ENCODE measurements at regions not wholly inside any gene's neighbourhood (a gene's known extent, or its start where the extent isn't known, plus 50 kb on each side); places are given as distances from the start of the nearest gene placed in this dataset.

DNA sequence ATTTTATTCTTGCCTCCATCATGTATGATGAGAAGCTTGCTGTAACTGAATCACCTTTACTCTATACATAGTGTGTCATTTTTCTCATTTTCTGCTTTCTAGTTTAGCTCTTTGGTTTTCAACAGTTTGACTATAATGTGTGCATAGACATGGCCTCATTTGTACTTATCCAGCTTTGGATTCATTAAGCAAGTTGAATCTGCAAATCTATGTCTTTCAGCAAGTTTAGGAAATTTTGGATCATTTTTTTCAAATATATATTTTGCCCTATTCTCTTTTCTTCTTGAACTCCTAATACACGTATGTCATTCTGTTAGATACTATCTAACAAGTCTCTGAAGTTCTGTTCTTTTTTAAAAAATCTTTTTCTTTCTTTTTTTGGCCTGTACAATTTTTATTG is 57.8 kb downstream of the PRLHR start:
- DNase-seq (ENCODE audit: low read depth): no peak

DNA sequence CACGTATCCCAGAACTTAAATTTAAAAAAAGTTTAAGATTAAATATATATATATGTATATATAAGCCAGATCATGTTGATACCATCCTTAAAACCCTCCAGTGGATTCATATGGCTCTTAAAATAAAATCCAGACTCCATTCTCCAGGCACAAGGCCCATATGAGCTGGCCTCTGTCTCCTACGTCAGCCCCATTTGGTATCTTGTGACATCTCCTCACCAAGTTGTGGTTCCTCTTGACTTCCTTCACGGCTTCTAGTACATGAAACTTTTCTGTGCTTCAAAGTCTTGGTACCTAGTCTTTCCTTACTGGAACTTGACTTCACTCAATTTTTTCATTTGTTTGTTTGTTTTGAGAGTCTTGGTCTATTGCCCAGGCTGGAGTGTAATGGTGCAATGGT is 61.3 kb downstream of the PRLHR start:
- no peak for DNase-seq (ENCODE audit: low read depth)

DNA sequence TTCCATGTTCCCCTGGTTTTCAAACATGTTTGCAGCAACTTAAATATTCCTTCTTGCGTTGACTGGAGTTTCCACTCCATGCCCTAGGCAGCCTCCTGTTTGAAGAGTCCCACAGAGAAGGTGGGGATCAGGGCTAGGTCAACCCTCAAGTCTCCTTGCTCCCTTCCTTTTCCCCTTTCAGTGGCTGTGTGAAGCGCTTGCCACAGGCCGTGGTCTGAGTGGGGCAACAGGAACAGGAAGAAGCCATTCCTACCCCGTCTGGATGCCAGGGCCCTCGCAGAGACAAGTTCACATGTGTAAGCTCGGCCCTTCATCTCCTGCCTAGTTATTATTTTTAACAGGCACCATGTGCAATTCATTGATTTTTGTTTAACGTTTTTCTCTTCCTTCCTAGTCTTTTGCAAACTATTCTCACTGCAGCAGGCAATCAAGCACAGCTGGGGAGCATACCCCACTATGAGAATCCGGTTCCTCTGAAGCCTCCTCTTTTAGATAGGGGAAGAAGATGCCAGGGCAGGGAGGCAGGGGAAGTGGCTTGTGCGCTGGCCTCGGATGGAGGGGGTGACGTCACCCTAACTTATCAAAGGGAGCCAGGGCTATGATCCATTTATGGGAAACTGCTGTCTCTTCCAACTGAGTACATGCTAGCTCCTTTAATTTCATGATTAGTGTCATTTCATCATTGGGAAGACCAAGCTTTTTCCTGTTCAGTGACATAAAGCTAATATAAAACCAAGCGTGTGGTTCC is 64.2 kb downstream of the PRLHR start:
- no peak for DNase-seq (ENCODE audit: low read depth)

DNA sequence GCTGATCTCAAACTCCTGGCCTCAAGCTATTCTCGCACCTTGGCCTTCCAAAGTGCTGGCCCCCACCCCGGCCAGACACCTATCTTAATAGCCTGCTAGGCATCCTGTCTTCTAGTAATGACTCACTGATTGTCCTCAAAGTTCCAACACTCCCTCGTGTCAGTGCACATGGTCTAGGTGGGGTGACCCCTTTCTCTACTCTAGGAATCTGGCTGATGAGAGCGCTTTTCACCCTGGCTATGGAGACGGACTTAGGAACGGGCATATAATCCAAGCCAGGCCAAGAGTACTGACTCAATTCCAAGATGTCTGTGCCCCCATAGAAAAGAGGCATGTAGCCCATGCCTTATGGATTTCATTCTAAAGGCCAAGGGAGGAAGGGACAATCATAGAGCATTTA is 67.0 kb downstream of the PRLHR start:
- no peak for DNase-seq (ENCODE audit: low read depth)

DNA sequence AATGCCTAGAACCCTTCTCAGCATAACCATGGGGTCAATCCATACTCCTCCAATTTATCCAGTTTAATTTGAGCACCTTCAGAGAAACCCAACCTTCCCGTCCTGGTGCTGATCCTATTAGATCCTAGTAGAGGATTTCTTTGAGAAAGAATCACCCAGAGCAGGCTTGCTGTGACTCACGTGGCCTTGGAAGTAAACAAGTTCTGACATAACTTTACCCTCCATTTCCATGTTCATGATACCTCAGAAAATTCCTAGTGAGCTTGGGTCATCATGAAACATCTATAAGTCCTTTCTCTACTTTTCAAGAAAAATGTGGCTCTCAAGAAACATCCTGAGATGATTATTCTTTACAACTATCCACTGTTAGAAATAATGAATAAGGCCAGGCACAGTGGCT is 71.7 kb downstream of the PRLHR start:
- DNase-seq (ENCODE audit: low read depth): no peak

DNA sequence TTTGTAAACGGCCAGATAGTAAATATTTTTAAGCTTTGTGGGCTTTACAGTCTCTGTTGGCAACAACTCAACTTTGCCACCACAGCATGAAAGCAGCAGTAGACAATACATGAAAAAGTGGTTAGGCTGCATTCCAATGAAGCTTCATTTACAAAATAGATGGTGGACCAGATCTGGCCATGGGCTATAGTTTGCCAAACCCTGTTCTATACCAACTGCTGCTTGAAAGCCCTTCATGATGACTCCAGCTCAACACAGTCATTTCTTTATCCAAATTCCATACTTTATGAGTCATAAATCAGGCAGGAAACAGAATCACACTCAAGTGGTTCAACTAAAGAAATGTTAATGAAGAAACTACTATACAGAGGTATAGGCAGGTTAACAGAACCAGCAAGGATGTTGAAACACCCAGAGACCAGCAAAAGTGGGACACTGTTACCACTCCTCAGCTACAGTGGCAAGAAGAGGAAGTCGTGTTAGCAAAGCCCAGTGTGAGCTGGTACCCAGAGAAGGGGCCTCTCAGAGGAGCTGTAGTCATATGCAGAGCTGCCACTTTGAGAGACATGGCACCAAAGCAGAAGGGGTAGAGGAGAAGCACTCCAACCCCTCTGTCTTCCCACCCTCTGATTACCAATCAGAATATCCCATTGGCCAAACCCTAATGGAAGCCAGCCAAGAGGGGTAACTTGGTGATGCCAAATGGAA is 72.5 kb downstream of the PRLHR start:
- no peak for DNase-seq (ENCODE audit: low read depth)

DNA sequence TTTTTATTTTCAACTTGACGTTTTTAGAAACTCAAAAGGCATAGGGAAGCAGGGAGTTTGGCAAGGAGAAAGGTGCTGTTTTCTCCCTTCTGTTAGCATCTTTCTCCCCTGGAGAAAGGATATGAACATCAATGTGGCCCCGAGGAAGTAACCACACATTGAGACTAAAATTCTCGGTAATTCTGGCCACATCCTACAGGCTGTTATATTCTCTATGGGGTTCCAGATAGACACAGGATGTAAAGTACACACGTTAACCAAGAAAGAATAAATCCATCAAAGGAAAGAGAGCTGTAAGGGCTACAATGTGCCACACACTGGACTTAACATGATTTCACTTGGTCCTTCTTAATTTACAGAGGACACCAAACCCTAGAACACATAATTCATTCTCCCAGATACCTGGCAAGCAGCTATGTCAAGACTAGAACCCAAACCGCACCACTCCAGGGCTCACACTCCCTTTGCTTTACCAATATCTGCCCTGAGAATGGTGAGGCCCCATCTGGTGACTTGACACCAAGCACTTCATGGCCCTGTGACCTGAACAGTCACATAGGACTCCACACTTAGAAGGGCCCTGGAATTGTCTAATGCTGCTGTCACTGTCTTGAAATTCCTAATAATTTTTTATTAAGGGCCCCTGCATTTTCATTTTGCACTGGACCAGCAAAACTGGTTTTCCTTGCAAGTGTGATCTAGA is 73.9 kb downstream of the PRLHR start:
- DNase-seq (ENCODE audit: low read depth): no peak

DNA sequence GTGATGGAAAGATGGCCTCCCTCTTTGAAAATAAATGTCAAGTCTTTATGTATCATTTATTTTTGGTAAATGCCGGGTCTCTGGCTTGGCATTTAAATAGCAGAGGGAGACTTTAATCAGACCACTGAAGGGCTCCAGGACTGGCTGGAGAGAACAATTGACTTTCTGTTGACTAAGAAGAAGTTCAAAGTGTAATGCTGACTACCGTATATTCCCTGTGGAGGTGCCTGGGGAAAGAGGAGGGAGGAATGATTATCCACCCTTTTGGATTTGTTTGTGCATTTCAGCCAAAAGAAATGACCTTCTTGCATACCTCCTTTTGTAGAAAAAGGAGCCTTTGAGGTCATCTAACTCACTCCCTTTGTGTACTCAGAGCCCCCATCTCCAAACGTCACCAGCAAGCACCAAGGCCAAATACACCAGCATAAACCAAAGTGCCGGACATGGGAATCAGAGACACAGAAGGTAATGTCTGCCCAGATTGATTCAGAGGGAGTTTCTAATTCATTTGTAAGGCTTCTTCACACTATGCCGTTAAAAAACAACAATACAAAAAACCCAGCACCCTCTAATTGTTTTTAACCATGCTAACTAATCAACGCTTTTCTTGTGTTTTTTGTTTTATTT is 75.2 kb downstream of the PRLHR start:
- no peak for DNase-seq (ENCODE audit: low read depth)

DNA sequence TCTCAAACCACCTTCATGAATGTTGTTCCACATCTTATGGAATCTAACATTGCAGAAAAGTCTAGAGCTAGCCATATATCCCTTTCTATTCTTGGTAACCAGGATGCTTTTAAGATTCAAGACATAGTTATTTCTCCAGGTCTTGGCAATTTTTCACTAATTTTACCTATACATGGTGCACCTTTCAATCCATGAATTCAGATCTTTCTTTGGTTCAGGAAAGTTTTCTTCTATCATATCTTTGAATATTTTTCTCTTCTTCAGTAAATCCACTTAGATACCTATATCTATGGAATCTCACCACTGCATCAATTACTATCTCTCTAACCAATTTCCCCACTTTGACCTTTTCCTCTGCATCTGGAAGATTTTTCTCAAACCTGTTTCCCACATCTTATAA is 77.4 kb downstream of the PRLHR start:
- no peak for DNase-seq (ENCODE audit: low read depth)

DNA sequence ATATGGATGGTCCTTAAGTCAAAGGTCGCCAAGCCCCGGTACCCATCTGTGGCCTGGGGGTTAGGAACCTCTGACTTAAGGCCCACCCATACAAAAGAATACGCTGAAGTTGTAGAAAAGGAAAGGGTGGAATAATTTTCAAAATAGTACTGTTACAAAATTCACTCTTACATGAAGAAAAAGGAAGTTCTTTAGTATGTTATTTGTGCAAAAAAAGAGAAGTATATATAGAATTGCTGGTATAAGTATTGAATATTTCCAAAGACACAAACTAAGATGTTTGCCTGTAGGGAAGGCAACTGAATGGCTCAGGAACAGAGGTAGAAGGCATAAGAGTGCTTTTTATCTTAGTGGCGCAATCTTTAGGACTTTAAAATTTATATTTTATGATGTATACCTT is 78.7 kb downstream of the PRLHR start:
- DNase-seq (ENCODE audit: low read depth): no peak

DNA sequence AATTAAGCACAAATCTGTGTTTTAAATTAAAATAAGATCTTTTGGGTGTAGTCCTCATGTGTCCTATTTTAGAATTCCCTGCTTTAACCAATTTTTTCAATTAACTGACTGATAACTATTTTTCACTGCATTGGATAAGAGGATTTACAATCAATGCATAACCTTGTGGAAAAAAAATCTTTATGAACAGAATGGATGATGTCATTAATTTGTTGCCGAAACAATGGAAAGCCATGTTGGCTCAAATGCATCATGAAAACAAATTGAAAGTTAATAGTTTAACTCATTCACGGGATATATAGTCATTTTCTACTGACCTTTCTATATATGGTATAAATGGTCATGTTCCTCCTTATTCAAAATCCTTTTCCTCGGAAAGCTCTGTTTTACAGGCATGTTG is 82.3 kb downstream of the PRLHR start:
- DNase-seq (ENCODE audit: low read depth): no peak

DNA sequence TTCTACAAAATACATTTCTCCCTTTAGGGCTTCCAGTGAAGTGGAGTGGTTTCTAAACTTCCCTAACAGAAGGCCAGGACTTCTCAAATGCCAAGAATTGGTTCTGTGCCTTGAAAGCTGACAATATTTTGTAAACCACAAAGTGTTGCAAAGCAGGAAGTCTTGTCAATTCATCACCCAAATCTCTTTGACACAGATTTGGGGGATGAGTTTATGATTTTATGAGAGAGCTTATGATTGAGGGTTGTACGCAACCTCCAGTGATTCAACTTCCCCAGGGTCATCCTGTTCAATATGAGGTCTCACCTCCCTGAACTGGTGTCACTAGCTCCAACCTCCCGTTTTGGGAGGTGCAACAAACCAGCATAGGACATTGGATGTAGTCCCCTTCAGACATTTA is 83.7 kb downstream of the PRLHR start:
- no peak for DNase-seq (ENCODE audit: low read depth)

DNA sequence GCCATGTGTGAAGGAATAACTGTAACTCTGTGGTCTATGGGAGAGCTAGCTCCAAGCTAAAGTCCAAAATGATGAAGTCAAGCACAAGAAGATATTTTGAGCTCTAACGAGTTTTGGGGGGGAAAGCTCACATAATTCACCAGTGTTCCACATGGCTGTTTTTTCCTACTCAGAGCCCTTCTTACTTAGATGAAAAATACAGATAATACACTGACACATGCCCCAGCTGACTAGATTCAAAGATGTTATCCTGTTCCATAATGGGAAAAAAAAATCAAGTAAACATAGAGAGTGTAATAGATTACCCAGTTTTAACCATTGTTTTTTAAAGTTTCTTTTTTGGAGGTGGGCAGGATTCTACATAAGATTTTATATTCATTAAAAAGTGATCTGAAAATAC is 86.6 kb downstream of the PRLHR start:
- no peak for DNase-seq (ENCODE audit: low read depth)

DNA sequence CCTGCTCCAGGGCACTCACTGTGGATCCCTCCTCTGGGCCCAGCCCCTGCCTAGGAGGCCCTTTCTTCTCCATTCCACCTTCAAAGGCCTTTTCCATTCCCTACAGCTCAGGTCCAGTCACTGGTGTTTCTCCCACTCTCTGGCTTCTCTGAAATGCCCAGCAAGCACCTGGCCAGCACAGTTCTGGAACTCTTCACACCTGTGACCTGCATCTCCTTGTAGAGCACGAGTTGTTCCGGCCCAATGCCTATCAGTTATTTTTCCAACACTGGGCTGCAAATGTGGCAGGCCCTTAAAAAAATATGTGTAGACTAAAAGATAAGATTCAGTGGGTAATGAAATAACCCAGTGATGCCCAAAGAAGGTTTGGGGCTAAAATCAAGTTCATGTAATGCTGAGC is 87.1 kb downstream of the PRLHR start:
- no peak for DNase-seq (ENCODE audit: low read depth)

DNA sequence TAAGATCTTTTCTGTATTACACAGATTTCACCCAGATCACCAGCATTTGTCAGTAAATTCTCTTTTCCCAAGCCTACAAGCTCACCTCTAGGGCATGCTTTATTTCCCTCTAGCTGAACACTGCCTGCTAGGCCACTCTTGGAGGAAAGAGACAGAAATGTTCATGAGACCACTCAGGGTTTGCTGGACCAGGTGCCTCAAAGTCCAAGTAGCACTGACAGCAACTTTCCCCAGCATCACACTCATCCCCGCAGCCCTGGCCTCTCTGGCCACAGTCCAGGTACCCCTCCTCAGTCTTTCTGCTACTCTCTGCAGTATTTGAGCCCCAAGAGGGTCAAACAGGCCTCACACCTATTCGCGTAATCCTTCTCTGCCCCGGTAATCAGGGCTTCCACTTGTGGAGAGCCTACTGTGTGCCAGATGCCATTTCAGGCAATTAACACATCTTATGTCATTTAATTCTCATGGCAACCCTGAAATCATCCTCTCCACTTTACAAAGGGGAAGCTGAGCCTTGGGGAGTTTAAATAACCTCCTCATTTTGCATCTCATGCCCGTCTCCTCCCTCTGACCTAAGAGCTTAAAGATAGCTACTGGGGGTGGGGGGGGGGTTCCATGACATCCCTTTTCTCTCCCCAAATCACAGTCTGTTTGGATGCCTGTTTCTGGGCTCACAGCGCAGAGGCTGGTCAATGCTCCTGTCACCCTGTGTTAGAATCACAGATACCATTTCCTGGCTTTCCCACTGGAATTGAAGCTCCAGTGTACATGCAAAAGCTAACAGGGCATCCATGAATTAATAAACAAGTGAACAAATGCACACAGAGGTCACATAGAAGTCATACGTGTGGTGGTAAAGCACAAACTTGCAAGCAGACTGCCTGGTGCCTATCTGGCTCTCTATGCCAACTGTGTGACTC is 88.5 kb downstream of the PRLHR start:
- DNase-seq (ENCODE audit: low read depth): no peak

DNA sequence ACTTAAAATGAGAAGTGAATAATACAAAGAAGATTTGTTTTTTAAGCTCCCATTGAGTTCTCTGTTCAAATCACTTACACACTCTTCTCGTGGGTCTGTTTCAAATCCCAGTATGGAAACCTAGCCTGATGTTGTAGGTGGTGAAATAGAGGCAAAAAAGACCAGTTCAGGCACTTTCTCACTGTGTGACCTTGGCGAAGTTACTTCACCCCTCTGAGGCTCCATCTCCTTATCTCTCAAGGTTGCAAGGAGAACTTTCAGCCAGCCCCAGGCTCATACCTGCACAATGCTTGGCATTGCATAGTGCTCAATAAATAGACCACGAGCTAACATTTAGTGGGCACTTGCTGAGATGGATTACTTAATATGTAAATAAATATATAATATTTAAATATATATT is 90.1 kb downstream of the PRLHR start:
- no peak for DNase-seq (ENCODE audit: low read depth)

DNA sequence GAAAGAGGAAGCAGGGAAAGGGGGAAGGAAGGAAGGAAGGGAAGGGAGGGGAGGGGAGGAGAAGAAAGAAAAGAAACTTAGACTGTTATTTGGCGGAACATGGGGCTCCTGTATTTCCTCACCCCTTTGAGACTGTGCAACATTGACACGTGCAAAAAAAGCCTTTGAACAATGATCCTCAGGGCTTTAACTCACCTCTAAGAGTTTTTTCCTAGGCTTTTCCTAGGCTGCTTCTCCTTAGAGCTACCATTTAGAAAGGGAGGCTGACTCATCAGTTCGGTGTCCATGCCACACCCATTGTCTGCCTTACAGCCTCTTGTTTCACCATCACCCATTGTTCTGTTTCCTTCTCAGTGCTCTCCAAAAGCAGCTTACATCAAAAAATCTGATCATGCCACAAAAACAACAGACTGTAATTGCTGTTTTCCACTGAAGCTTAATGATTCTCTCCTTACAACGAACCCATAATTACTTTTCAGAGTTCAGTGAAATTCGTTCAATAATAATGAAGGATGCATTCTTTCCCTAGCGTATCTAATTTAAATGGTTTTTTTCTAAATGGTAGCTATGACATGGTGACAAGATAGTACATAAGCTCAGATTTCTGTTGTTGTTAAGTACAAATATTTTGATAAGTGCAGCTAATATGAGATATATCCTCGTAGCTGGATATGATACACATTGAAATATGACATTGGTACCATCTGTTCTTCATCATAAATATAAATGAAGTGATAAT is 90.8 kb downstream of the PRLHR start:
- no peak for DNase-seq (ENCODE audit: low read depth)

DNA sequence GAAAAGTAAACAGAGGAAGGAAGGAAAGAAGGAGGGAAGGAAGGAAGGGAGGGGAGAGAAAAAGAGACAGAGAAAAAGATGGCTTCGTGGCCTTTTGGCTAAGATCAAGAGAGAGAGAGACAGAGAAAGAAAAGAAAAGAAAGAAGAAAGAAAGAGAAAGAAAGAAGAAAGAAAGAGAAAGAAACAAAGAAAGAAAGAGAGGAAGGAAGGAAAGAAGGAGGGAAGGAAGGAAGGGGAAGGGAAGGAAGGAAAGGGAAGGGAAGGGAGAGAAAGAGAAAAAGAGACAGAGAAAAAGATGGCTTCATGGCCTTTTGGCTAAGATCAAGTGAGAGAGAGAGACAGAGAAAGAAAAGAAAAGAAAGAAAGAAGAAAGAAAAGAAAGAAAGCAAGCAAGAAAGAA is 91.4 kb downstream of the PRLHR start:
- no peak for DNase-seq (ENCODE audit: low read depth)

DNA sequence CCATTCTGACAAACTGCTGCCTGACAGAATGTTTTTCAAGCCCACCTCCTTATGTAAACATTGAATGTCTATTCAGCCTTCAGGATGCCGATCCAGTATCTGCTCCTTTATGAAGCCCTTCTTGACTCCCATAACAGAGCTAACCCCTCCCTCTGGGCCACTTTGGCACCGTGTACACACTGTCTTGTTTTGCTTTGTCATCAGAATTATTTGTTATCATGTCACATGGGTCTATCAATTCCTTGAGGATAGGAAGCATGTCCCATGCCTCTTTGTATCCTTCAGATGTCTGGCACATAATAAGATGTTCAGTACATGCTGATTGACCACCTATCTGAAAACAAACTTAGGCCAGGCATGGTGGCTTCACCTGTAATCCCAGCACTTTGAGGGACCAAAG is 92.3 kb downstream of the PRLHR start:
- DNase-seq (ENCODE audit: low read depth): no peak

DNA sequence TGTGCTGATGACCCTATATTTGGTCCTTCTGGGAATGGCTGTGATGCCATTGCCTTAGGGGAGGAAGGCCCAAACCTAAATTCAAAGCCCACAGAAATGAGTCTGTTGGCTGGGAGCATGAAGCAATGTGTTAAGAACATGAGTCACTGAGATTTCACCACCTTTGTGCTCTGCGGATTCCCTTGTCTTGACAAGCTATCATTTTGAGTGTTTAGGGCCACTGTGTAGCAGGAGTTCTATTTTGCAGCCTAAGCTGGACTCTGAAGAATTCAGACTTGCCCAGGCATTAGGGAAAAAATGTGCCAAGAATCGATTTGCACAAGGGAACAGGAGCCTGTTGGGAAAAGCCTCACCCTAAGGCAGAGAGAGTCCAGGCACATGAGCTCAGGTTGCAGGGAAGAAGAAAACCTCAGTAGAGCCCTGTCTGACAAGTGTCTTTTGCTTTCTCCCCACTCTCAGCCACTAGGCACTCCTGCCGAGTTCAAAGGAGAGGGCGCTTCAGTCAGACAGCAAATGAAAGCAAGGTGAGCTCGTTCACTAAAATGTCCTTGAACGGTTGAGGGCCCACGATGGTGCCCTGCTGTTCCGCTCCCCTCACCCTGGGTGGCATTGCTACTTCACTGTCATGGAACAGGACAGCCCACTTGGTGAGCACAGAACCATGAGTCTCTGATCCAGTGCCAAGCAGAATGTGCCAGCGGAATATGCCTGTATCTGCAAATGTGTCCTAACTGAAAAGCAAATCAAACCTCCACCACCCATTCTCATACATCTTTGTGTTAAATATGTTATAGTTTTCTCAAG is 93.6 kb downstream of the PRLHR start:
- DNase-seq (ENCODE audit: low read depth): no peak
